ENCODE measurements at regions not wholly inside any gene's neighbourhood (a gene's known extent, or its start where the extent isn't known, plus 50 kb on each side); places are given as distances from the start of the nearest gene placed in this dataset.

DNA sequence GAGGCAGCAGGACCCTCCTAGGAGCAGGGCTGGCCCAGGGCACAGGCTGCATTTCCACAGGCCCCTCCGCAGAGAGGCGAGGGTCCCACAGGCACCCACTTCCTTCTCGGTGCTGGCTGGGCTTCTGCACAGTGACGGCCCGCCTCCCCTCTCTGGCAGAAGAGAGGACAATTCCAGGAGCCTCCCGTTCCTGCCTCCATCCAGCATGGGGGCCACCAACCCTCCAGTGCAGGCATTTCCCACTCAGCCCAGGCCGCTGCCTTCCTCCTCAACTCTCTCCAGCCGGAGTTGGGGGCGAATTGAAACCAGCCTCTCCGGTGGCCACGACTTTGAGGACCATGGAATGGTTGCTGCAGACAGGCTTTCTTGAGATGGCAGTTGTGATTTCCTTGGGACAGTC lies 125.0 kb upstream of the PPP2R2D start:
- H2AFZ ChIP-seq (ENCODE audit: low read depth, low read length), result no peak overlapping the region
- no peaks in the 10 kb centered on the region for H3K79me2 ChIP-seq (replicated peaks; ENCODE audit: insufficient read depth, low read length)
- TF ChIP-seq TAF1 (IDR thresholded peaks at IDR 0.05; ENCODE audit: low read depth), result no peak
- no peak for TF ChIP-seq SMC3 (conservative IDR thresholded peaks at IDR 0.05; ENCODE audit: poor library complexity)
- no peak for TF ChIP-seq RAD21 (conservative IDR thresholded peaks at IDR 0.05)
- no peak for TF ChIP-seq REST (IDR thresholded peaks at IDR 0.05; ENCODE audit: borderline replicate concordance)
- no peak for TF ChIP-seq EZH2 (IDR thresholded peaks at IDR 0.05; ENCODE audit: borderline replicate concordance, insufficient read depth, low read length, poor library complexity, severe bottlenecking)
- no peak for TF ChIP-seq CTCF (IDR thresholded peaks at IDR 0.05; ENCODE audit: poor library complexity, severe bottlenecking)
- no peak for TF ChIP-seq MXI1 (conservative IDR thresholded peaks at IDR 0.05; ENCODE audit: poor library complexity, severe bottlenecking)
- no peak for TF ChIP-seq POLR2AphosphoS5 (IDR thresholded peaks at IDR 0.05)
- no peak for TF ChIP-seq EP300 (conservative IDR thresholded peaks at IDR 0.05; ENCODE audit: poor library complexity, severe bottlenecking)
- H3K4me3 ChIP-seq (ENCODE audit: low read length), result no peak overlapping the region
- no peaks in the 10 kb centered on the region for H3K9me3 ChIP-seq (ENCODE audit: low read length)
- no peaks in the 10 kb centered on the region for H4K20me1 ChIP-seq (ENCODE audit: insufficient read depth)
- H3K9me2 ChIP-seq (ENCODE audit: insufficient read depth, low read length), result no peaks in the 10 kb centered on the region
- no peak overlapping the region for H3K9ac ChIP-seq (ENCODE audit: low read length)
- no peaks in the 10 kb centered on the region for H3K36me3 ChIP-seq (ENCODE audit: insufficient read depth, low read length)
- H3K27me3 ChIP-seq (ENCODE audit: insufficient read depth, low read depth, low read length), result no peaks in the 10 kb centered on the region
- no peak overlapping the region for H3K4me2 ChIP-seq (ENCODE audit: low read length)
- no peak overlapping the region for H3K27ac ChIP-seq (ENCODE audit: low read length)
- H3F3A ChIP-seq (ENCODE audit: insufficient read depth, low read length, poor library complexity, severe bottlenecking), result no peaks in the 10 kb centered on the region

DNA sequence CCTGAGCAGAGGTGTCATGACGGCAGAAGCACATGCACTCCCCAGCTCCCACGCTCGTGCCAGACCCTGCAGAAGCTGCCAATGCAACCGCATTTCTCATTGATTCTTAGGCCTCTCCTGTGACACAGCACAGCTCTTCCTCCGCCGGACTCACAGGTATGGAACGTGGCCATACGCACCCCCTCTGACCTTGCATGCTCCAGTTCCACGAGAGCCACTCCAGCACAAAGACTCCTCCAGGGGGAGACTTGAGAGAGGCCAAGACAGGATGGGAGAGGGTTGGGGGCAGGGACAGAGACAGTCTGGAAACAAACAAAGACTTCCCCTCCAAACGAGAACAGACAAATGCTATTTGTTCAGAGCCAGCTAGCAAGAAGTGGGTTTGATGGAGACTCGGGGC lies 124.3 kb upstream of the PPP2R2D start:
- no peak overlapping the region for H3K9ac ChIP-seq (ENCODE audit: low read length)
- TF ChIP-seq EZH2 (IDR thresholded peaks at IDR 0.05; ENCODE audit: borderline replicate concordance, insufficient read depth, low read length, poor library complexity, severe bottlenecking) (no peak), MXI1 (conservative IDR thresholded peaks at IDR 0.05; ENCODE audit: poor library complexity, severe bottlenecking) (no peak), TAF1 (IDR thresholded peaks at IDR 0.05; ENCODE audit: low read depth) (no peak), SMC3 (conservative IDR thresholded peaks at IDR 0.05; ENCODE audit: poor library complexity) (no peak), EP300 (conservative IDR thresholded peaks at IDR 0.05; ENCODE audit: poor library complexity, severe bottlenecking) (no peak), RAD21 (conservative IDR thresholded peaks at IDR 0.05) (no peak), REST (IDR thresholded peaks at IDR 0.05; ENCODE audit: borderline replicate concordance) (no peak), CTCF (IDR thresholded peaks at IDR 0.05; ENCODE audit: poor library complexity, severe bottlenecking) (no peak), POLR2AphosphoS5 (IDR thresholded peaks at IDR 0.05) (no peak)
- no peaks in the 10 kb centered on the region for H3K9me3 ChIP-seq (ENCODE audit: low read length)
- no peak overlapping the region for H2AFZ ChIP-seq (ENCODE audit: low read depth, low read length)
- H3K4me2 ChIP-seq (ENCODE audit: low read length), result no peak overlapping the region
- H3K9me2 ChIP-seq (ENCODE audit: insufficient read depth, low read length), result no peaks in the 10 kb centered on the region
- H3K27me3 ChIP-seq (ENCODE audit: insufficient read depth, low read depth, low read length), result no peaks in the 10 kb centered on the region
- no peak overlapping the region for H3K27ac ChIP-seq (ENCODE audit: low read length)
- no peak overlapping the region for H3K4me3 ChIP-seq (ENCODE audit: low read length)
- no peaks in the 10 kb centered on the region for H3K36me3 ChIP-seq (ENCODE audit: insufficient read depth, low read length)
- H4K20me1 ChIP-seq (ENCODE audit: insufficient read depth), result no peaks in the 10 kb centered on the region
- no peaks in the 10 kb centered on the region for H3K79me2 ChIP-seq (replicated peaks; ENCODE audit: insufficient read depth, low read length)
- no peaks in the 10 kb centered on the region for H3F3A ChIP-seq (ENCODE audit: insufficient read depth, low read length, poor library complexity, severe bottlenecking)
